ENCODE measurements at regions not wholly inside any gene's neighbourhood (a gene's known extent, or its start where the extent isn't known, plus 50 kb on each side); places are given as distances from the start of the nearest gene placed in this dataset.

- no peak overlapping the region for H3K56ac ChIP-seq (ENCODE audit: insufficient read length, low read depth, low read length)
- no peak overlapping the region for H4K5ac ChIP-seq (ENCODE audit: insufficient read length, low read depth, low read length)
- no peak overlapping the region for H4K8ac ChIP-seq (replicated peaks; ENCODE audit: insufficient read length, low read depth, low read length)
- H3K9me3 ChIP-seq (ENCODE audit: control insufficient read depth, low read depth, low read length) = no peaks in the 10 kb centered on the region
- H3T11ph ChIP-seq (ENCODE audit: low read length) = no peak overlapping the region
- no peak overlapping the region for H2BK20ac ChIP-seq (ENCODE audit: low read depth, low read length, poor library complexity, severe bottlenecking)
- H2BK5ac ChIP-seq (ENCODE audit: insufficient read length, low read length) = no peak overlapping the region
- peaks cover 2% of the 10 kb centered on the region; the same call in 1 of the 2 replicates for H3K27me3 Mint-ChIP-seq (ENCODE audit: low read depth)
- no peak overlapping the region for H4K91ac ChIP-seq (ENCODE audit: insufficient read length, low read depth, low read length)
- H3K18ac ChIP-seq (ENCODE audit: insufficient read length, low read depth, low read length) = no peak overlapping the region
- H3K27ac ChIP-seq (ENCODE audit: insufficient read length, low read depth, low read length) = no peak overlapping the region
- H3K36me3 Mint-ChIP-seq (ENCODE audit: insufficient read depth in 1 of 3, low read depth in 3 of 3) = peaks cover 0 to 2% (median 0%) of the 10 kb centered on the region in 3 experiments; a peak in 2 of 7 replicates
- no peaks in the 10 kb centered on the region for H3K27me3 ChIP-seq (ENCODE audit: insufficient read depth, low read length)
- WGBS (ENCODE audit: extremely low coverage, insufficient read length, low lambda C conversion rate) = no CpG with 5 or more reads among the region's 3 CpGs
- H3K9me3 Mint-ChIP-seq = peaks cover 3 to 5% of the 10 kb centered on the region in 2 experiments; a peak in 4 of 5 replicates
- H3K79me2 ChIP-seq (ENCODE audit: insufficient read depth, low read length) = no peaks in the 10 kb centered on the region
- no peak overlapping the region for H3K4ac ChIP-seq (ENCODE audit: low read depth, low read length)
- H2AK5ac ChIP-seq (ENCODE audit: insufficient read length, low read length) = no peak overlapping the region
- no peak overlapping the region for H2BK120ac ChIP-seq (ENCODE audit: low read depth, low read length, poor library complexity, severe bottlenecking)
- no peaks in the 10 kb centered on the region for H3K79me1 ChIP-seq (ENCODE audit: insufficient read depth, low read depth, low read length, poor library complexity, severe bottlenecking)
- no peak overlapping the region for H3K9ac ChIP-seq (ENCODE audit: extremely low read depth, insufficient read length, low read length)
- H3K23me2 ChIP-seq (ENCODE audit: insufficient read length, low read depth, low read length, poor library complexity, severe bottlenecking) = no peaks in the 10 kb centered on the region
- H3K4me2 ChIP-seq (ENCODE audit: insufficient read depth, insufficient read length, low read length) = no peak overlapping the region
- H3K4me1 Mint-ChIP-seq = peaks cover 36 to 47% of the 10 kb centered on the region in 2 experiments
- H2AFZ ChIP-seq (ENCODE audit: low read length) = no peak overlapping the region
- H3K14ac ChIP-seq (ENCODE audit: insufficient read depth, low read length) = no peak overlapping the region
- H2BK15ac ChIP-seq (ENCODE audit: low read depth, low read length) = no peak overlapping the region
- no peak overlapping the region for H3K23ac ChIP-seq (ENCODE audit: insufficient read length, low read depth, low read length)
- H3K27ac Mint-ChIP-seq = peak overlapping the region in 1 of 3 experiments; percentile 76; a peak in 2 of 7 replicates
- no peak overlapping the region for H2BK12ac ChIP-seq (ENCODE audit: insufficient read length, low read depth, low read length)
- peaks cover 13% of the 10 kb centered on the region for H3K4me1 ChIP-seq (ENCODE audit: insufficient read depth, low read length)
- DNase-seq = no peak
- no peak for TF ChIP-seq CTCF (conservative IDR thresholded peaks at IDR 0.05)
- no peaks in the 10 kb centered on the region for H4K20me1 ChIP-seq (ENCODE audit: control insufficient read depth, insufficient read depth, insufficient read length)
- no peak overlapping the region for H3K4me3 Mint-ChIP-seq
These were observed 161.1 kb downstream of the SLC35B3 start for GRCh38 chr6:8274226-8274625.

Measured in H9 (cell line).